HT-29 (cell line): ENCODE measurements at regions not wholly inside any gene's neighbourhood (a gene's known extent, or its start where the extent isn't known, plus 50 kb on each side); places are given as distances from the start of the nearest gene placed in this dataset.
"Not testable (repeated sequence)": the region's sequence is repeated elsewhere in the genome, so short reads cannot be mapped to it uniquely, and the experiment has no call there.

Experiments used
- DNase-seq: peaks from one replicate; pipeline ENCODE4 v3.0.0-alpha.2; 2015; ENCODE audit warnings: low spot score

DNA sequence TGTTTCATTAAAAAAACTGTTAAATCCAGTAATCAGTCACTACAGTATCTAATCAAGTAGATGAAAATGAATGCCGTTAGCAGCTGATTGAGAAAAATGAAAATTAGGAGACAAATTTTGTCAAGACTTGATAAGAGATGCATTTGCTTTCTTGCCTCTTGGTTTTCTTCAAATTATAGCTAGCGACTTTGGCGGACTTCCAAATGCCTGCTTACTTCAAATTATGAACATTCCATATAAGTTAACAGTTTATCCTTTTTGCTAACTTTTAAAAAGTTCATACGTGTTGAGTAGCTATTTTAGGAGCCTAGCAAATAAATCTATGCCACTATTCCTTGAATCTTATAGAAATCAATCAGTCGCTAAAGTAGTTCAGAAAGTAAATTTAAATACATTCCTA lies 58.8 kb downstream of the PPP4R3C start:
- no peak for DNase-seq

DNA sequence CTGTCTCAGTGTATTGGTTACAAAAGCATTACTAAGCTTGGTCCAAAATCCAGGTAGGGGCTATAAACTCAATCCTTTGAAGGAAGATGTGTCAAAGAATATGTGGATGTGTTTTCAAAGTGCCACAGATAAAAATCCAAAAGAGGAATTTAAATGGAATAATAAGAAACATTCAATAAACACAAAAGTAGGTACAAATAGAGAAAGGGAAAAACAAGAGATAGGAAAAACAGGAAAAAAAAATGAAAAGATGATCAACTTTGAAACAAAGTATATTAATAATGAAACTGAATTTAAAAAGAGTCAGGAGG lies 64.0 kb downstream of the PPP4R3C start:
- no peak for DNase-seq

GRCh38 chrX:27391623-27392022 lies 71.5 kb downstream of the PPP4R3C start:
- DNase-seq, result no peak

GRCh38 chrX:27381419-27381818 lies 81.7 kb downstream of the PPP4R3C start:
- no peak for DNase-seq

- no peak for DNase-seq
These were observed 82.8 kb downstream of the PPP4R3C start for GRCh38 chrX:27380163-27380845.

DNA sequence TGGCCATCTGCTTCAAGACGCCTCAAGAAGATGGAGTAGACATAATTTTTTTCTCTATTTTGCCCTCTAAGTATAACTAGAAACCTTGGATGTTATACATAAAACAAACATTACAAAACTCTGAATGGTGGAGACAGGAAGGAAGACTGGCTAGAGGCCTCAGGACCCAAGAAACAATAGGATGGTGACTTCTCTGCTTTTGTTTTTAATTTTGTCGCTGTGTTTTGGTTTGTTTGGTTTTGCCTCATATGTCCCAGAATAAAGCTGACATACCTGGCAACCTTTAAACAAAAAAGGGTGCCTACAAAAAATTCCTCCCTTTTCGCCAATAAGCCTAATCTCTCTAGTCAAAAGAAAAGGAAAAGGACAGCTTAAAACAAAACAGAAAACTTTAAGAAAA lies 109.1 kb downstream of the PPP4R3C start:
- no peak for DNase-seq

- DNase-seq, result no peak
These were observed 112.7 kb downstream of the PPP4R3C start for GRCh38 chrX:27350476-27350875.

GRCh38 chrX:27336466-27337091 lies 126.6 kb downstream of the PPP4R3C start:
- DNase-seq, result peak; percentile 58

GRCh38 chrX:27321632-27322031 lies 141.5 kb downstream of the PPP4R3C start:
- no peak for DNase-seq

- no peak for DNase-seq
These were observed 153.7 kb downstream of the PPP4R3C start for GRCh38 chrX:27309406-27309805.

GRCh38 chrX:27307546-27307945 lies 155.6 kb downstream of the PPP4R3C start:
- no peak for DNase-seq

GRCh38 chrX:27292552-27292951 lies 170.6 kb downstream of the PPP4R3C start:
- not testable (repeated sequence) for DNase-seq

GRCh38 chrX:27276751-27277150 lies 186.4 kb downstream of the PPP4R3C start:
- DNase-seq, result no peak

GRCh38 chrX:27254656-27255055 lies 208.5 kb downstream of the PPP4R3C start:
- no peak for DNase-seq

DNA sequence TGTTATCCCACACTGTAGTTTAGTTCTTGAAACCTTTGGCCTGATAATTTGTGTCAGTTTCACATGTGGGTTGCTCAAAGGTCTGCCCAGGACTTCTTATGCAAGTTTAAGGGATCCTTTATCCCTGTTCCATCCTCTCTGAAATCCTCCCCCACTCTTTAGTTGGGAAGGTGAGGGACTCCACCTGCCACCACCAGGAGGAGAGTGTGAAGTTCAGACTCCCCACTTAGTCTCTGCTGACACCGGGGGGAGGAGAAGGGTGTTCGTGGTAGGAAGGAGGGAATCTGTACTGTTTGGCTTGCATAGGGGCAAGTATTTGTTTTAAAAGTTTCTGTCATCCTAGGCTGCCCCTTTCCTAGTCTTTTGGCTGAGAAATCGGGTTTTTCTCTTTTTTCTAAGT lies 211.8 kb downstream of the PPP4R3C start:
- DNase-seq, result no peak

DNA sequence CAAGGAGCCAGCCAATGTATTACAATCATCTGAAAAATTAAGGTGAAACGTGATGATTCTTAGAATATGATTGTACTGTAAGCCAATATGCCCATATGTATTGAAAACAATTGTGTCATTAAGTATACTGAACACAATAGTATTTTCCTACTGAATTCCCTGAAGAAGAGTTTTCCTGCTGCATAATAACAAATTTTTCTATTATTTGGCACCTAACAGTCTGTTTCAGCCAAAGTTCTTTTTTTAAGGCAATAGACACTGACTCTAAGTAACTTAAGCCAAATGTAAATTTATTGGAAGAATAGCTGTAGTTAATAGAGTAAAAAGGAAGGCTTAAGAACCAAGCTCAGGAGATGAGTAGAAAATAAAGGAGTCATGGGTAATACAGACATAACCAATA lies 220.6 kb downstream of the PPP4R3C start:
- no peak for DNase-seq

- DNase-seq, result no peak
These were observed 221.2 kb downstream of the PPP4R3C start for GRCh38 chrX:27241981-27242380.

GRCh38 chrX:27240042-27240441 lies 223.1 kb downstream of the PPP4R3C start:
- DNase-seq, result not testable (repeated sequence)

DNA sequence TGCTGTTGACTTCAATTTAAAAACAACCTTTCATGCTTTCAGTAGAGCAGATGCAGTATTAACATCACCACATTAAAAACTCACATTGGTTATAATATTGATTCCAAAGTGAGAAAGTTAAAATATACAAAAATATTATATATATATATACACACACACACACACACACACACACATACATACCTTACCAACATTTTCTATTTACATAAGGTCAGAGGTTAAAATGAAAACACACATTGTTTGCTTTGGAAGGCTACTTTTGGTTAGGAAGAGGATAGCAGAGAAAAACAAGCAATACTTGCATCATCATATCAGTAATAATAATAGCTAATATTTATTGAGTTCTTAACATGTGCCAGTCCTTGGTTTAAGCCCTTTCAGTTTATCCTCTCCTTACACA lies 226.5 kb downstream of the PPP4R3C start:
- DNase-seq, result no peak

DNA sequence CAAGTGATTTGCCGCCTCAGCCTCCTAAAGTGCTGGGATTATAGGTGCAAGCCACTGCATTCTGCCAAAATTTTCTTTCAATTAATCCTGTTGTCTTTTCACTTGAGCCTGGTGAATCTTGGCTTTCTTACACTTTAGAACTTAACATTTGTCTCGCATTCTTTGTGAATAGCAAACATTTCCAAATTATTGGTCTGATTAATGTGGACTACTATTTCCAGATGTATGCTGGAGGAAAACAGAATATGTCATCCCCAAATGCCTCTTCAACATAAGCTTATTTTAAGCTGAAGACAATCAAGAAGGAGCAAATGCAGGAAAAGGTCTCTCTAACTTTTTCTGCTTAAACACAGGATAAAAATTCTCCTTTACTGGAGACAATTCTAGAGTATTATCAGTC lies 233.4 kb downstream of the PPP4R3C start:
- no peak for DNase-seq

GRCh38 chrX:27222661-27223060 lies 240.5 kb downstream of the PPP4R3C start:
- DNase-seq, result no peak

DNA sequence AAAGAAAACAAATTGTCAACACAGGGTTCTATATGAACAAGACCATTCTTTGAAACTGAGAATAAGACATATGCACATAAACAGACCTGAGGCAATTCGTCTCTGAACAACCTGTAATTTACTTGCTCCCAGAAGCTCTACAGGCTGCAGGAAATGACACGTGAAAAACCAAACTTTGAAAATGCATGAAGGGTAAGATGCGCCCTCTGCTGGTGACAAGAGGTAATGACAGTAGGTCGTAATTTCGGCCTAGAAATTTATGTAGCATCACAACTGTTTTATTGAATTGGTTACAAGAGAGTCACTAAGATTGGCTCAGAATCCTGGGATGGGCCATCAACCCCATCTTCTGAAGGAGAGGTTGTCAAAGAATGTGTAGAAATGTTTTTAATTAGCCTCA lies 276.5 kb downstream of the PPP4R3C start:
- peak; percentile 44 for DNase-seq

DNA sequence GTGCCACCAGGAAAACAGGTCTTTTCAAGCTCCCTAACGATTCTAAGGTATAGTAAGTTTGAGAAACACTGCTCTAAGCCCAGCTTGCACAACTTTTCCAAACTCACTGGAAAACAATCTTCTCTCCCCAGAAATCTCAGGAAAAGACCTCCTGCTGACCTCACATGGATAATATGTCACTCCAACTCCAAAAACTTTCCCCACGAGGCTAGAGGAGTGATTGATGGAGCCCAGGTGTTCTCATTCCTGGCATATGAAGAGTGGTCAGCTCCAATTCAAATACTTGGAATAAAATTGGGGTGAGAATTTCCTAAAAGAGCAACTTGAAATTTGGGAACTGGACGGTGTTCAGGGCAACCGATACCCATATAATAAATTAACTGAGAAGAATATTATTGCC lies 299.9 kb downstream of the PPP4R3C start:
- DNase-seq, result no peak

DNA sequence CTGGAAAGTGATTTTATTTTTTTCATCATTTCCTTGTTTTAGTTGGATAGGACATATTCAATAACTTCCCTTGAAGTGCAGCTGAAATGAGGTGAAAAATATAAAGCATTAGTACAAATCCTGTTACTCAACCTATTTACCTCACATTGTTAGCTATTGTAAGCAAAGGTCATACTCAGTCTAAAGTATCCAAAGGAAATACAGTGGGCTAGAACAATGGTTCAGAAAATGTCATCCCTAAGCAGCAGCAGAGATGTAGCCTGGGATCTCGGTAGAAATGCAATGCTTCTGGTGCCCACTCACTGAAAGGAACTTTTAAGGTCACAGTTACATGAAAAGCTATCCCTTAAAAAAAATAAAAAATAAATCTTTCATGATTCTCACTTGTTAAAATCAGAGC lies 300.6 kb downstream of the PPP4R3C start:
- DNase-seq, result no peak
